ENCODE measurements at regions not wholly inside any gene's neighbourhood (a gene's known extent, or its start where the extent isn't known, plus 50 kb on each side); places are given as distances from the start of the nearest gene placed in this dataset.

DNA sequence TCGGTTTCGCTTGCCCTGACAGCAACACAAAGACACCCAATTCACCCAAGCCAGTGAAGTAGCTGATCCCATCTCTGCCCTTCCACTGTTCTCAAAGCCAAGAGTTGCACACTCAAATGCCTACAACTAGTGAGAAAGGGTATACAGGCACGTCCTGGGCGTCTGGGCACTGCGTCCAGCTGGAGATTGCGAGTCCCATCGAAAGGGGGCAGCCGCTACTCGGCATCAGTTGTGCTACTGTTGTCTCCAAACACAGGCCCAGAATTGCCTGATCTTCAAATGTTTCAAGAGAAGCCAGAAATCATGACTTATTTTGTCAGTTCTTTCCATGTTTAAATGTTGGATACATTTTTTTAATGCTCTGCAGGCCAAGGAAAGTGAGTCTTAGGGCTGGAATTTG is 487.8 kb downstream of the BCOR start:
- Histone ChIP-seq H3K9me3 (replicated peaks; ENCODE audit: control insufficient read depth, insufficient read depth, low read depth, low read length) (no peaks in the 10 kb centered on the region), H3K4me3 (no peak overlapping the region), H3K9me1 (ENCODE audit: control insufficient read depth, insufficient read depth, low read length) (no peaks in the 10 kb centered on the region), H3K79me2 (ENCODE audit: control insufficient read depth, insufficient read depth, low read length) (no peaks in the 10 kb centered on the region), H3K9ac (ENCODE audit: insufficient read depth in 1 of 2, low read depth in 2 of 2, low read length in 2 of 2) (no peak overlapping the region), H3K4me2 (ENCODE audit: insufficient read depth, low read length) (no peak overlapping the region), H3K27ac (ENCODE audit: extremely low read depth, low read depth, low read length) (no peak overlapping the region), H3K36me3 (ENCODE audit: control insufficient read depth, insufficient read depth, low read length) (no peaks in the 10 kb centered on the region), H3K4me1 (replicated peaks in 1 of 2; ENCODE audit: control insufficient read depth in 2 of 2, insufficient read depth in 2 of 2, low read length in 2 of 2) (peaks cover 0 to 6% of the 10 kb centered on the region in 2 experiments; a peak in 3 of 5 replicates), H4K20me1 (replicated peaks; ENCODE audit: control insufficient read depth, insufficient read depth, low read length) (no peaks in the 10 kb centered on the region), H2AFZ (ENCODE audit: low read depth, low read length) (no peak overlapping the region), H3K27me3 (ENCODE audit: control insufficient read depth in 2 of 2, insufficient read depth in 2 of 2, low read length in 2 of 2) (no peaks in the 10 kb centered on the region)
- ChIA-PET POLR2A (interaction anchor here (0.5 to 0.7 kb wide), 2 partner anchors 162 to 808 kb away, joined by 3 read pairs; no protein-coding TSS in a partner anchor), CTCF (ENCODE audit: low intra/inter-chr PET ratio) (no interaction called here)
- DNase-seq (ENCODE audit: extremely low read depth in 1 of 4, low spot score in 3 of 4) (no peak), ATAC-seq (0 out of 3 replicates have a peak, but pooled peaks have one; percentile 36), FAIRE-seq (no peak)
- BruUV-seq (replicated peaks), result no TSS peak
- TF ChIP-seq, protein P1, sequence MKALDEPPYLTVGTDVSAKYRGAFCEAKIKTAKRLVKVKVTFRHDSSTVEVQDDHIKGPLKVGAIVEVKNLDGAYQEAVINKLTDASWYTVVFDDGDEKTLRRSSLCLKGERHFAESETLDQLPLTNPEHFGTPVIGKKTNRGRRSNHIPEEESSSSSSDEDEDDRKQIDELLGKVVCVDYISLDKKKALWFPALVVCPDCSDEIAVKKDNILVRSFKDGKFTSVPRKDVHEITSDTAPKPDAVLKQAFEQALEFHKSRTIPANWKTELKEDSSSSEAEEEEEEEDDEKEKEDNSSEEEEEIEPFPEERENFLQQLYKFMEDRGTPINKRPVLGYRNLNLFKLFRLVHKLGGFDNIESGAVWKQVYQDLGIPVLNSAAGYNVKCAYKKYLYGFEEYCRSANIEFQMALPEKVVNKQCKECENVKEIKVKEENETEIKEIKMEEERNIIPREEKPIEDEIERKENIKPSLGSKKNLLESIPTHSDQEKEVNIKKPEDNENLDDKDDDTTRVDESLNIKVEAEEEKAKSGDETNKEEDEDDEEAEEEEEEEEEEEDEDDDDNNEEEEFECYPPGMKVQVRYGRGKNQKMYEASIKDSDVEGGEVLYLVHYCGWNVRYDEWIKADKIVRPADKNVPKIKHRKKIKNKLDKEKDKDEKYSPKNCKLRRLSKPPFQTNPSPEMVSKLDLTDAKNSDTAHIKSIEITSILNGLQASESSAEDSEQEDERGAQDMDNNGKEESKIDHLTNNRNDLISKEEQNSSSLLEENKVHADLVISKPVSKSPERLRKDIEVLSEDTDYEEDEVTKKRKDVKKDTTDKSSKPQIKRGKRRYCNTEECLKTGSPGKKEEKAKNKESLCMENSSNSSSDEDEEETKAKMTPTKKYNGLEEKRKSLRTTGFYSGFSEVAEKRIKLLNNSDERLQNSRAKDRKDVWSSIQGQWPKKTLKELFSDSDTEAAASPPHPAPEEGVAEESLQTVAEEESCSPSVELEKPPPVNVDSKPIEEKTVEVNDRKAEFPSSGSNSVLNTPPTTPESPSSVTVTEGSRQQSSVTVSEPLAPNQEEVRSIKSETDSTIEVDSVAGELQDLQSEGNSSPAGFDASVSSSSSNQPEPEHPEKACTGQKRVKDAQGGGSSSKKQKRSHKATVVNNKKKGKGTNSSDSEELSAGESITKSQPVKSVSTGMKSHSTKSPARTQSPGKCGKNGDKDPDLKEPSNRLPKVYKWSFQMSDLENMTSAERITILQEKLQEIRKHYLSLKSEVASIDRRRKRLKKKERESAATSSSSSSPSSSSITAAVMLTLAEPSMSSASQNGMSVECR (CRISPR knock-in tag; IDR thresholded peaks at IDR 0.05), result no peak
- TF ChIP-seq, protein P2, sequence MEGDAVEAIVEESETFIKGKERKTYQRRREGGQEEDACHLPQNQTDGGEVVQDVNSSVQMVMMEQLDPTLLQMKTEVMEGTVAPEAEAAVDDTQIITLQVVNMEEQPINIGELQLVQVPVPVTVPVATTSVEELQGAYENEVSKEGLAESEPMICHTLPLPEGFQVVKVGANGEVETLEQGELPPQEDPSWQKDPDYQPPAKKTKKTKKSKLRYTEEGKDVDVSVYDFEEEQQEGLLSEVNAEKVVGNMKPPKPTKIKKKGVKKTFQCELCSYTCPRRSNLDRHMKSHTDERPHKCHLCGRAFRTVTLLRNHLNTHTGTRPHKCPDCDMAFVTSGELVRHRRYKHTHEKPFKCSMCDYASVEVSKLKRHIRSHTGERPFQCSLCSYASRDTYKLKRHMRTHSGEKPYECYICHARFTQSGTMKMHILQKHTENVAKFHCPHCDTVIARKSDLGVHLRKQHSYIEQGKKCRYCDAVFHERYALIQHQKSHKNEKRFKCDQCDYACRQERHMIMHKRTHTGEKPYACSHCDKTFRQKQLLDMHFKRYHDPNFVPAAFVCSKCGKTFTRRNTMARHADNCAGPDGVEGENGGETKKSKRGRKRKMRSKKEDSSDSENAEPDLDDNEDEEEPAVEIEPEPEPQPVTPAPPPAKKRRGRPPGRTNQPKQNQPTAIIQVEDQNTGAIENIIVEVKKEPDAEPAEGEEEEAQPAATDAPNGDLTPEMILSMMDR (IDR thresholded peaks at IDR 0.05 in 2 of 3, conservative IDR thresholded peaks at IDR 0.05 in 1 of 3; ENCODE audit: insufficient read depth in 2 of 3, low read depth in 1 of 3, low read length in 3 of 3), result 0 out of 6 replicates have a peak, but pooled peaks of 1 of the 3 experiments have one; percentile 17
- no peak for TF ChIP-seq HSF4 (CRISPR knock-in tag; IDR thresholded peaks at IDR 0.05; ENCODE audit: borderline replicate concordance)
- TF ChIP-seq DACH1 (IDR thresholded peaks at IDR 0.05; ENCODE audit: partially characterized antibody), result no peak
- no peak for TF ChIP-seq SREBF2 (CRISPR knock-in tag; IDR thresholded peaks at IDR 0.05)
- no peak for TF ChIP-seq TAF1 (IDR thresholded peaks at IDR 0.05; ENCODE audit: control insufficient read depth, extremely low read depth, insufficient read depth, low read length, severe bottlenecking)
- intact Hi-C loops (cut with micrococcal nuclease), result no loop called here
- in situ Hi-C loops (cut with MboI), result no loop called here
- 40% methylated on average over 7 of the region's 9 CpGs for WGBS (ENCODE audit: insufficient coverage, low coverage, missing lambda C conversion rate)
